KOPT-K1 (cell line): ENCODE measurements at regions not wholly inside any gene's neighbourhood (a gene's known extent, or its start where the extent isn't known, plus 50 kb on each side); places are given as distances from the start of the nearest gene placed in this dataset.

Experiments used
- H3K27ac ChIP-seq: fragments of 200-600 bp; sonication (generic); 2 replicates; pipeline ENCODE4 v1.5.1; 2016; ENCODE audit warnings: antibody characterized with exemption, mild to moderate bottlenecking, low read depth, low read length; ENCODE audit not compliant: poor library complexity, severe bottlenecking
- H3K36me3 ChIP-seq: fragments of 200-600 bp; sonication (generic); 2 replicates; pipeline ENCODE4 v1.5.1; 2017; ENCODE audit warnings: antibody characterized with exemption, mild to moderate bottlenecking, low read length, moderate library complexity; ENCODE audit not compliant: insufficient read depth
- H3K9me3 ChIP-seq: fragments of 200-600 bp; sonication (generic); 2 replicates; pipeline ENCODE4 v1.5.1; 2017; ENCODE audit warnings: antibody characterized with exemption, low read length, mild to moderate bottlenecking; ENCODE audit not compliant: insufficient read depth, poor library complexity, severe bottlenecking

DNA sequence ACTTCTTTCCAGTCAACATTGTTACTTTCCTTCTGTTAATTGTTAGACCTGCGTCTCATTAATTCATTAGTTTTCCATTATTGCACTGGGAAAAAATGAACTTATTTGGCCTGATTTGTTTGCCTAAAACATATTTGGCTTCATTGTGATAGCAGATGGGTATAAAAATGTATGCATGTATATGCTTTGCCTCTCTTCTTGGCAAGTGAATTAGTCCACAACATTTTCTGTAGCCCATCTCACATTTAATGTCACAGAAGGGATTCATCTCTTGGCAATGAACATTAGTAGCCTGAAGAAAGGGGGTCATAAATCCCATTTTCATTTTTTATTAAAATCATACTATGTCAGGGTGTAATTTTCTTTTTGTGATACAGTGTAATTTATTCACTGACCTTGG lies 125.2 kb downstream of the TUSC7 start:
- no peaks in the 10 kb centered on the region for H3K9me3 ChIP-seq
- no peaks in the 10 kb centered on the region for H3K36me3 ChIP-seq
- H3K27ac ChIP-seq, result no peak overlapping the region

DNA sequence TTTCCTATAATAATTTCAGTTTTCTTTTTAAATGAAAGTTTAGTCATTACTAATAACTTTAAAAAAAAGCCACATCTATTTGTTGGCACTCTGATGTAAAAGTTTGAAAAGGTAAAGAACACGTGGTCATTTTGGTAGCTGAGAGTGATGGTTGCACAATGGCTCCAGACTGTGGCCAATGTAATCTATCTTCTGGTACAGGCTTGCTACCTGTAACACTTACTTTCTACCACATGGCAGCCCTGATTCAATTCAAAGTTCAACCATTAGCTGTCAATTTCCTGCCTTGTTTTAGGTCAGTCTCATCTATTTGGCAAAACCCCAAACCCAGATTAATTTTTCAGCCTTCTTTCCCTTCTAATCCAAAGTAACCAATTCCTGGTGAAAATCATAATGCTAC lies 126.1 kb downstream of the TUSC7 start:
- Histone ChIP-seq H3K36me3 (no peaks in the 10 kb centered on the region), H3K9me3 (no peaks in the 10 kb centered on the region), H3K27ac (no peak overlapping the region)

DNA sequence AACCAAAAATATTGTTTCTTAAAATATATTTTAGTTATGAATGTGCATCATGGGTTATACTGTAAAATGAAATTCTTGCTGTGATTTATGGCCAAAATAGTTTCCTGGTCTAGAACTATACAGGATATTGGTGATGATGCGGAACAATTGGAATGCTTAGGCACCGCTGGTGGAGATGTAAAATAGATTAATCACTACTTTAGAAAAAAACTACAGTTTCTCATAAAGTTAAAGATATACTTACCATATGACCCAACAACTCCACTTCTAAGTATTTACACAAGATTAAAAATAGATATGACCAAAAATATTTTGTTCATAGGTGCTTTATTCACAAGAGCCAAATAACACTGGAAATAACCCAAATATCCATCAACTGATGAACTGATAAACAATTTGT lies 126.7 kb downstream of the TUSC7 start:
- Histone ChIP-seq H3K27ac (no peak overlapping the region), H3K36me3 (no peaks in the 10 kb centered on the region), H3K9me3 (no peaks in the 10 kb centered on the region)

DNA sequence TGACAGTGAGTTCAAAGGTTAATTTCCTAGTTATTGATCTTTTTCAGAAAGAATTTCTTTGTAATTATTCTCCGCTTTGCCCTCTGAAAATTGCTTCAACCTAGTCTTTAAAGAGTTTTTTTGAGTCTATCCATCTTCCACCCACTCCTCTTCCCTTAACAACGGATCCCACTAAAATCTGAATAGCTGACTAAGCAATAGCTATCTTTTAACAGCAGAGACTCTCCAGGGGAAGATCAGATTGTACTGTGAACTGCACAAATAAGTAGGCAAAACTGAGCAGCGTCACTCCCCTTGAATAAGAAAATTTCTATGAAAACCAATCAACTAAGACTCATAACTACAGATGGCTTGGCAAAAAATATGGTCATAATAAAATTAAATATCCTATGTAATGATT lies 127.9 kb downstream of the TUSC7 start:
- H3K27ac ChIP-seq, result no peak overlapping the region
- no peaks in the 10 kb centered on the region for H3K9me3 ChIP-seq

DNA sequence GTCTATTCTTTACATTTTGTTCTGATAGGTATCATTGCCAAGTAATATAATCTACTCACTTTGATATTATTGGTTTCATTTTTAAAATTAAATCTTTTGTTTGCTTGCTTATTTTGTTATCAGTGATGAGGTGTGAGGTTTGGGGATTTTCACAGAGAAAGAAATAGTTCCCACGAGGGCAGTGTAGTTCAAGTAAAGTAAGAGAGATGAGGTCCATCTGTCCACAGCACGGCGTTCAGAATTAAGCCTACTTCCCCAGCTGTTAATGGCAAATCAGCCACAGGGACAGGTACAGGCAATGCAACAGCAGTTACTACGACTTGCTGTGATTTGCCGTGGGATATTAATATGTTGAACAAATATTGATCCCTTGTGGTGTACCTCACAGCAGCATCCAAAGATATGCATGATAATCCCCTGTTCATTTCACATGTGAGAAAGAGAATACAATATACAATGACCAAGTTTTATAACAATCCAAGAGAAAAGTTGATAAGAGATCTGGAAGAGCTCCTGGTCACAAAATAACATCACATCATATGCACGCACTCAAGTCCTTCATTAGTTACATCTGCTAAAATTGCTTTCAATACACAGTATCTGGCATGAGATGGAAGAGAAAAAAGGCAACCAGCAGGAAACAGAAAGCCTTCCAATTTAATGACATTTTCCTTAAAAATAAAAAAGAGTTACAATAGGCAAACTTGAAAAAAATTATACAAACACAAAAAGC lies 131.6 kb downstream of the TUSC7 start:
- no peak overlapping the region for H3K27ac ChIP-seq
- no peaks in the 10 kb centered on the region for H3K9me3 ChIP-seq
- no peaks in the 10 kb centered on the region for H3K36me3 ChIP-seq

More for the DNA sequence above, 127.9 kb downstream of the TUSC7 start:
- no peaks in the 10 kb centered on the region for H3K36me3 ChIP-seq

DNA sequence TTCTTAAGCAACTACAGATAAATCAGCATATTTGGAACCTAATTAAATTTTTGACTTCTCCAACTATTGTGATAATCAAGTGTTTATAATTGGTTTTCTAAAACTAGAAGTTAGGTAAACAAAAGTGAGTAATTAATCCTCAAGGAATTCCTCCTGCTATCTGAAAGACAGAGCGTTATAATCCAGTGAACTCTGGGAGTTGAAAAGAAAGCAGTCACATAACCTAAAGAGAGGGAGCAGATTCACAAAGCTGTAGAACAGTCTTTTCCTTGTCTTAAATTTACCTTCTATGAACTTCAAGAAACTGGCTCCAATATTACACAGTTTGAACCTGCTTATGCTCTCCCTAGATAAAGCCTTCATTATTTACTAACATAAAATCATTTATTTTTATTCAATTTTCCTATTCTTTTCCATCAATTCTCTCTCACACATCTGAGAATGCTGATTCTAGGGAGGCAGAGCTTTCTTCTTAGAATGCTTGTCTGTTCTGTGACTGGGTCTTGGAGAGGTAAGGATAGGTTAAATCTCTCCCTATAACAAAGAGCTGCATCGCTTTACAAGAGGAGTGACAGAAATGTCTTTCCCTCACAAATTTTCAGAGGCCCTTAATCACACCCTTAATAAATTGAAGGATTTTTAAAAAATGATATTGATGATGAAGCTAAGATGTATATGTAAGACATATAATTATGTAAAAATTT lies 132.8 kb downstream of the TUSC7 start:
- no peaks in the 10 kb centered on the region for H3K9me3 ChIP-seq
- no peaks in the 10 kb centered on the region for H3K36me3 ChIP-seq
- H3K27ac ChIP-seq, result no peak overlapping the region

DNA sequence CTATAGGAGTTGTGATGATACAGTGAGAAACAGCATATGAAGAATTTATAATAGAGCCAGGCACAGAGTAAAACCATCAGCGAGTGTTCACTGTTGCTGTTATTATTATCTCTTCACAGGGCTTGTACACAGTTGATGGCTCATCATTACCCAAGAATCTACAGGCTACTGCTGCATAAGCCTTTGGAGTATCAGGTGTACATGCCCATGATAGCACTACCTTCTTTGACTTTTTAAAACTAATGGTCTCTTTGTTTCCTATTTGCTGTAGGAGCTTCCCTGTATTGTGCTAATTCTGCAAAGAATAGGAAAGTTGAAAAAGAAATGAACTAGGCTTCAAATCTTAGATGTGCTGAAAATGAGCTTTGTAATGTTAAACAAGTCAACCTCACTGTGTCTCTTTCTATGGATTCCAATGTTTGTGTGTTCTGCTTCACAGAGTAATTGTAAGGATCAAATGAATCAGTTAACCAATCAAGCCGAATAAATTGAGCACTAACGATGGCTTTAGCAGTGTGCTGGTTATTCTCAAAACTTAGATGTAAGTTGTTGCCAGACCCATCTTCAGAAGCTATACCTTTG lies 138.8 kb downstream of the TUSC7 start:
- no peak overlapping the region for H3K27ac ChIP-seq
- H3K9me3 ChIP-seq, result no peaks in the 10 kb centered on the region

DNA sequence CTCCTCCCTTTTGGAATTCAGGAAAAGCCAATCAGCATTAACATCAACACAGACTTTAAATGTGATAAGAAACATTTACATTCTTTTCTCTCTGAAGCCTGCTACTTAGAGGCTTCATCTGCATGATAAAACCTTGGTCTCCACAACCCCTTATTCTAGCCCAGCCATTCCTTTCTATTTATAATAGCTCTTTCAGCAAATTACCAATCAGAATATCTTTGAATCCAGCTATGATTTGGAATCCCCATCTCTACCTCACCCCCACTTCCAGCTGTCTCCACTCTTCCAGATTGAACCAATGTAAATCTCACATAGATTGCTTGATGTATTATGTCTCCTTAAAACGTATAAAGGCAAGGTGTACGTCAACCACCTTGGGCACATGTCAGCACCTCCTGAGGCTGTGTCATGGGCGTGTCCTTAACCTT lies 139.7 kb downstream of the TUSC7 start:
- H3K27ac ChIP-seq, result no peak overlapping the region

More for the DNA sequence above, 138.8 kb downstream of the TUSC7 start:
- H3K36me3 ChIP-seq, result no peaks in the 10 kb centered on the region

DNA sequence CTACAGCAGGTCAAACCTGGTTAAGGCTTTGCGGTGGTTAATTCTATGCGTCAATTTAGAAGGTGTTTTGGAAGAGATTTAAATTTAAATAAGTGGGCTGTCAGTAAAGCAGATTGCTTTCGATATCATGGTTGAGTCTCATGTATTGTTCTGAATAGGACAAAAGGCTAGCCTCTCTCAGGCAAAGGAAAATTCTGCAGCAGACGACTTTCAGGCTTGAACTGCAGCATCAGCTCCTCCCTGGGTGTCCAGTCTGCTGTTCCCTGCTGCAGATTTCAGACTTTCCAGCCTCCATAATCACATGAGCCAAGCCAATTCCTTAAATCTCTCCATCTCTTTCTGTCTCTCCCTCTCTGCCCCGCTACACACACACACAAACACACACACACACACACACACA lies 143.2 kb downstream of the TUSC7 start:
- H3K36me3 ChIP-seq, result no peaks in the 10 kb centered on the region
- H3K9me3 ChIP-seq, result no peaks in the 10 kb centered on the region
- H3K27ac ChIP-seq, result no peak overlapping the region

More for the DNA sequence above, 139.7 kb downstream of the TUSC7 start:
- Histone ChIP-seq H3K9me3 (no peaks in the 10 kb centered on the region), H3K36me3 (no peaks in the 10 kb centered on the region)

DNA sequence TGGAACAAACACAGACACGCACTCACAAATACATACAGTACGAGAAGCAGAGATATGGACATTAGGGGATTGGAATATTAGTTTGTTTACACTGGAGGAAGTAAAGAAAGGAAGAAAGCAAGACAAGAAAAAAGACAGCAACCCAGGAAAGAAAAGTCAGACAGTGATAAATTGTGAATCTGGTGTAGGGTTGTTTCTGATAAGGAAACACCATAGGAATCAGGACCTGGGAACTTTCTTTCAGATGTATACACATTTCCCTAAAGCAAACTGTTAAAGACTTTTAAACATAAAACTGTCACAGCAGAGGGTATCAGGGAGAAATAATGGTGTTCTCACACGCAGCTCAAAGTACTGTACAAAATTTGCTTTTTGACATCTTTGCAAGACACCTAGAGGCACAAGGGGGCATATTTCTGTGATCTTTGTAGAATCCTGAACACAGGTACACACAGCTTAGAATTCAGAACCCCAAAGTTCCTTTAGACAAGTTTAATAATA lies 153.7 kb downstream of the TUSC7 start:
- Histone ChIP-seq H3K9me3 (no peaks in the 10 kb centered on the region), H3K27ac (no peak overlapping the region), H3K36me3 (no peaks in the 10 kb centered on the region)

DNA sequence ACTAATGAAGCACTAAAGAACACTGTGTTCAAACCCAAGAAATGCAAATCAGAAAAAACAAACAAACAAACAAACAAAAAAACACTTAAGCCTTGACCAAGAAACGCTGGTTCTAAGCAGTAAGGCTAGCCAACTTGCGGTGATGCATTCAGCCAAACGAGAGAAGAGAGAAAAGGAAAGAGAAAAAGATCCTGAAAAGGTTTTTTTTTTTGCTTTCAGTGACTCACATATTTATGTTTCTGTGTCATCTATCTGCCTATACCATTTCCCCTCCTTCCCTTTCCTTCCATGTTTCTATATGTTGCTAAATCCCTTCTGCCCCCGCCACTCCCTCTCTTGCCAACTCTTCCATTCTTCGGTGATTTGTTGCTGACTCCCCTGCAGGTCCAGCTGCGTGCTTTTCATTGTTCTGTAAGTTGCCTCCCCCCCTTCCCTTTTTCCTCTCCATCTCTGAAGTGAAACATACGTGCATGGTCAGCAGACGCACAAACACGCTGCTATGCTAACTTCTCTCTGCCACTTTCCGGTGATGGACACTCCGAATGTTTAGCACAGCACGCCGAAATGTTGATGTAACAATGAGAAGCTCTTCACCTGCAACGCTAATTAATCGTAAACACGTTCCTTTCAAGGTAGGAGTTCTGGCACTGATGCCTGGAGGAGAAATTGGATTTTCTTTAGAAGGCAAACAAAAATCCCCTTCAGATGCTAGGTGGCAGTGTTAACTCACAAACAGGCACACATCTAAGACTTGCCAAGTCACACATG lies 154.4 kb downstream of the TUSC7 start:
- no peaks in the 10 kb centered on the region for H3K36me3 ChIP-seq
- no peak overlapping the region for H3K27ac ChIP-seq
- no peaks in the 10 kb centered on the region for H3K9me3 ChIP-seq

DNA sequence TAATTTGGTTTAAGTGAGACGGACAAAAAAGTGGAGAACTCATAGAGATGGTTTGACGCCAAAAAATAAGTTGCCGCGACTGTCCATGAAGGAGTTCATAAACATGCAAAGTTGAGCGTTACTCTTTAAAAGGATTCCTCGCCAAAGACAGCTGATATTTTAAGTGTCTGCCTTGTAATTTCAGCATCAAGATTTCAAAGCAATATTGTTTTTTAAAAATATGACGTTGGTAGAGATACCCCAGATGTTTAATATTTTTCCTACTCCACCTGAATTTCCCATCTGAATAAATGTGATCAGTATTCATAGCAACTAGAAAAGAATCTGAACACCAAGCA lies 155.0 kb downstream of the TUSC7 start:
- no peaks in the 10 kb centered on the region for H3K36me3 ChIP-seq
- no peaks in the 10 kb centered on the region for H3K9me3 ChIP-seq
- H3K27ac ChIP-seq, result no peak overlapping the region

DNA sequence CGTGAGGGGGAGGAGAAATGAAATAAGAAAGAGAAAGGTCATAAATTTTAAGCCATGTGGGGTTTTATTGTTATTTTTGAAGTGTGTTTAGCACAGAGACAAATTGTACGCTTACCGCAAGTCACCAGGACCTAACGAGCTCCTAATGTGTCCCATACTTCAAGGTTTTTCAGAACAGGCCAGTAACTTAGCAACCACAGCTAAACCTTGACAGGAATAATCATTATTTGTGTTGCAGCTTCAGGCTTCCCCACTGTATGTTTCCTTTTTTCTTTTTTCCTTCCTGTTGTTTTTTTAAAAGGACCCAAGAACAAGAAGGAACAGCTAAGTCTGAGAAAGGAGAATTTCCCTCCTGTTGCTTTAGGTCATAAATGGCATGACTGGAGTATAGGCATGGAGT lies 160.8 kb downstream of the TUSC7 start:
- H3K36me3 ChIP-seq, result no peaks in the 10 kb centered on the region
- no peak overlapping the region for H3K27ac ChIP-seq
- no peaks in the 10 kb centered on the region for H3K9me3 ChIP-seq

DNA sequence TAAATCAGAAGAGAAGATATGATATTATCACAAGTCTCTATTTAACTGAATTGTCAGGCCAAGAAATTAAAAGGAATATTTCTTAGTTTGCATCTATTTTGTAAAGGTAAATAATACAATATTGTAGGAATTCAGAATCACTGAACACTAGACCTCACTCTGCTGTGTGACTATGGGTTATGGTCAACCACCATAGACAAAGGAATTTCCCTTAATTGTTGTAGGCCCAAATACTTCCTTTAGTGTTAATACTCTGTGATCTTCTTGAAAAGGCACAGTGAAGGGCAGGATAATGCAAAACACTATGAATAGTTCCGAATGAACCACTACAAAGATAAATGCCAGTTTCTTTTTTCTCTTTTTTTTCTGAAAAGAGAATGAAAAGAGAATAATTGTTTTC lies 162.3 kb downstream of the TUSC7 start:
- Histone ChIP-seq H3K36me3 (no peaks in the 10 kb centered on the region), H3K27ac (no peak overlapping the region), H3K9me3 (no peaks in the 10 kb centered on the region)

DNA sequence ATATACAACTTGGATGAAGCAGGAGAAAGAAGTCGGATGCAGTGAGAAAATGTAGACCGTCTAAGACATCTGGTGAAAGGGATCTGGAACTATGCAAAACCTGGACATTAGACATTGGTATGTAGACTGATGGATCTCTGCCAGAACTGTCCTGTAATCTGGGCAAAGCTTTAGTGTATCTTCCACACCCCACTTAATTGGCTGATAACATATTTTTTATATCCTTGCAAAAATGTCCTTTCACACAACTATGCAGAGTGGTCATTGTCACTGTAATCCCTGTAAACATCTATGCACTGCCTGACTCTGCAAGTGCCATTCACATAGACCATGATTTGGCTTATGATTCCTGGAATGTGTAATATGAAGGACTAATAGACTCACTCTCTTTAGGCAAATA lies 163.1 kb downstream of the TUSC7 start:
- no peaks in the 10 kb centered on the region for H3K36me3 ChIP-seq
- H3K9me3 ChIP-seq, result no peaks in the 10 kb centered on the region
- no peak overlapping the region for H3K27ac ChIP-seq
